Heart right ventricle (tissue), 16 donors: ENCODE measurements at regions not wholly inside any gene's neighbourhood (a gene's known extent, or its start where the extent isn't known, plus 50 kb on each side); places are given as distances from the start of the nearest gene placed in this dataset.

ENCODE experiments used
- ATAC-seq, 8 donors: fragments of 200-7000 bp; cut with Tn5 transposase; one replicate each; pipeline ENCODE4 v1.9.1; 2020; ENCODE audit warnings: mild to moderate bottlenecking in 8 of 8, moderate library complexity in 8 of 8, moderate number of reproducible peaks in 1 of 8
- DNase-seq, 2 donors: peaks; one replicate each; pipeline ENCODE4 v3.0.0-alpha.2; 2020
- H3K27ac ChIP-seq, 10 donors: fragments of 200-600 bp; sonication (generic) in 2 of 10; one replicate each; pipeline versions ENCODE4 v1.5.0 to v1.8.0; 2020 to 2022; ENCODE audit warnings: mild to moderate bottlenecking in 3 of 10
- H3K27me3 ChIP-seq, 7 donors: fragments of 200-600 bp; one replicate each; pipeline ENCODE4 v1.8.0; 2021 to 2022; ENCODE audit warnings: mild to moderate bottlenecking in 2 of 7
- H3K36me3 ChIP-seq, 9 donors: fragments of 200-600 bp; sonication (generic) in 1 of 9; one replicate each; pipeline versions ENCODE4 v1.5.0 to v1.8.0; 2020 to 2022; ENCODE audit warnings: mild to moderate bottlenecking in 2 of 9
- H3K4me1 ChIP-seq, 9 donors: fragments of 200-600 bp; sonication (generic) in 1 of 9; one replicate each; pipeline versions ENCODE4 v1.5.0 to v1.8.0; 2020 to 2022; ENCODE audit warnings: mild to moderate bottlenecking in 4 of 9
- H3K4me3 ChIP-seq, 10 donors: fragments of 200-600 bp; sonication (generic) in 2 of 10; one replicate each; pipeline versions ENCODE4 v1.5.0 to v1.8.0; 2020 to 2022; ENCODE audit warnings: mild to moderate bottlenecking in 7 of 10, moderate library complexity in 2 of 10
- H3K9me3 ChIP-seq, 11 donors: fragments of 200-600 bp in 10 of 11; sonication (generic) in 2 of 11; one replicate each; pipeline versions ENCODE4 v1.5.0 to v1.8.0; 2013 to 2022; ENCODE audit warnings: mild to moderate bottlenecking in 2 of 11, control low read depth in 1 of 11, moderate library complexity in 1 of 11
- WGBS, 2 donors: extraction: QIAGEN DNeasy Blood & Tissue Kit; methylation state at CpG; one replicate each; pipeline ENCODE4 v1.1.7; 2013; ENCODE audit warnings: inconsistent platforms in 1 of 2; 5-methylcytosine and 5-hydroxymethylcytosine counted together
- intact Hi-C, 10 donors: fragments of 100-400 bp; cut with DNase I; formaldehyde crosslinking; loops; one replicate each; pipeline versions ENCODE4 v1.11.1 to v1.14.2; 2022
- TF ChIP-seq, protein P1 (sequence below), 9 donors: fragments of 200-600 bp; sonication (generic) in 2 of 9; IDR thresholded peaks; one replicate each; pipeline versions ENCODE4 v1.5.0 to v1.8.0; 2021 to 2022; ENCODE audit warnings: antibody characterized with exemption in 9 of 9, mild to moderate bottlenecking in 5 of 9, moderate library complexity in 1 of 9
- donor health status: Arrhythmogenic right ventricular cardiomyopathy.
- donor health status: ischemic (EF 13 %, LVEDD 7.1; RV severe dilation, severe dysfunction).
- donor health status: healthy with polysubstance abuse.
- donor health status: DM: no; HTN: yes; CAD: no.
- donor health status: DM: no; HTN: no; CAD: no.
- donor health status: ischemic (EF 25% LVEDD 6.9; RV normal size, moderate dysfunction).
- donor health status: ischemic (EF 25% LVEDD 5.7; RV mildly dilated, moderate dysfunction).
- donor health status: healthy.
- donor health status: DM: yes; HTN: yes; CAD: no.
- donor health status: Ischemic cardiomyopathy.
- donor health status: ischemic (EF 35%, LVEDD 5.7; RV mildly dilated, moderate dysfunction).
- donor health status: nonischemic (EF 11% LVEDD 7.7; RV severe dilation, severe dysfunction).
- donor health status: DM: yes; HTN: yes; CAD: no.
- donor health status: PGD.
- donor health status: ischemic (EF 29% LVEDD 5.4; RV normal size, mild dysfunction).
- donor health status: nonischemic (EF 23%, LVEDD 6.1; RV moderate dilation, normal function).

DNA sequence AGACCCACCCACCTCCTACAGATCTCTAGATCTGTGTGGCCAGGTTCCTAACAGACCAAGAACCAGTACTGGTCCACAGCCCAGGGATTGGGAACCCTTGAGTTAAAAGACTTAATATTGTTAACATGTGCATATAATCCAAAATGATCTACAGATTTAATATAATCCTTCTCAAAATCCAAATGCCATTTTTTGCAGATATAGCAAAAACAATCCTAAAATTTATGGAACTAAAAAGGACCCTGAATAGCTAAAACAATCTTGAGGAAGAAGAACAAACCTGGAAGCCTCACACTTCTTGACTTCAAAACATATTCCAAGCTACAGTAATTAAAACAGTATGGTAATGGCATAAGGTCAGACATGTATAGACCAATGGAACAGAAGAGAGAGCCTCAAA lies 206.9 kb upstream of the SIX2 start:
- intact Hi-C loops = no loop called here
- peaks cover 0 to 10% (median 0%) of the 10 kb centered on the region in 11 donors for H3K9me3 ChIP-seq
- no peaks in the 10 kb centered on the region for H3K36me3 ChIP-seq
- TF ChIP-seq, protein P1, sequence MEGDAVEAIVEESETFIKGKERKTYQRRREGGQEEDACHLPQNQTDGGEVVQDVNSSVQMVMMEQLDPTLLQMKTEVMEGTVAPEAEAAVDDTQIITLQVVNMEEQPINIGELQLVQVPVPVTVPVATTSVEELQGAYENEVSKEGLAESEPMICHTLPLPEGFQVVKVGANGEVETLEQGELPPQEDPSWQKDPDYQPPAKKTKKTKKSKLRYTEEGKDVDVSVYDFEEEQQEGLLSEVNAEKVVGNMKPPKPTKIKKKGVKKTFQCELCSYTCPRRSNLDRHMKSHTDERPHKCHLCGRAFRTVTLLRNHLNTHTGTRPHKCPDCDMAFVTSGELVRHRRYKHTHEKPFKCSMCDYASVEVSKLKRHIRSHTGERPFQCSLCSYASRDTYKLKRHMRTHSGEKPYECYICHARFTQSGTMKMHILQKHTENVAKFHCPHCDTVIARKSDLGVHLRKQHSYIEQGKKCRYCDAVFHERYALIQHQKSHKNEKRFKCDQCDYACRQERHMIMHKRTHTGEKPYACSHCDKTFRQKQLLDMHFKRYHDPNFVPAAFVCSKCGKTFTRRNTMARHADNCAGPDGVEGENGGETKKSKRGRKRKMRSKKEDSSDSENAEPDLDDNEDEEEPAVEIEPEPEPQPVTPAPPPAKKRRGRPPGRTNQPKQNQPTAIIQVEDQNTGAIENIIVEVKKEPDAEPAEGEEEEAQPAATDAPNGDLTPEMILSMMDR (IDR thresholded peaks at IDR 0.05) = no peak
- H3K4me3 ChIP-seq = no peak overlapping the region
- no peak overlapping the region for H3K27ac ChIP-seq
- ATAC-seq (no peak), DNase-seq (no peak)
- peaks cover 0 to 22% (median 1%) of the 10 kb centered on the region in 7 donors for H3K27me3 ChIP-seq
- no peaks in the 10 kb centered on the region for H3K4me1 ChIP-seq

DNA sequence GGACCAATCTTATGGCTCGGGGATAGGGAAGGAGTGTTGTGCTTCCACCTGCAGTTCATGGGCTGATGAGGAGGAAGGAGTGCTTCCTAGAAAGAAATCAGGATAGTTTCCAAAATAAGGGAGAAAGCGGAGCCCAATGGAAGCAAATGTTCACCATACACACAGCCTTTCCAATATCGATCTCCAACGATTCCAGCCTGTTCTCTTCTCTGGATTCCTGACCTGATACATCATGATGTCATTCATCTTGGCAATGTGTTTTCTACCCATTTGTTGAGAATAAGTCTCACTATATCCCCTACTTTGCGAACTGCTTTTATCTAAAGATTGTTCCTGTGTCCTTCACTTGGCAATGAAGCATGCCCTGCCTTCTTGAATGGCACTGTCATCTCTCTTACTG lies 205.3 kb upstream of the SIX2 start:
- no peak for DNase-seq
- Histone ChIP-seq H3K27me3 (peaks cover 0 to 13% (median 0%) of the 10 kb centered on the region in 7 donors), H3K36me3 (no peaks in the 10 kb centered on the region), H3K9me3 (peaks cover 0 to 10% (median 0%) of the 10 kb centered on the region in 11 donors), H3K4me1 (no peaks in the 10 kb centered on the region), H3K4me3 (no peak overlapping the region), H3K27ac (no peak overlapping the region)
- TF ChIP-seq, protein P1 (IDR thresholded peaks at IDR 0.05) = no peak
- 88 to 89% methylated on average over 5 of the region's 5 CpGs for WGBS, 2 donors
- intact Hi-C loops = no loop called here
- ATAC-seq = no peak

DNA sequence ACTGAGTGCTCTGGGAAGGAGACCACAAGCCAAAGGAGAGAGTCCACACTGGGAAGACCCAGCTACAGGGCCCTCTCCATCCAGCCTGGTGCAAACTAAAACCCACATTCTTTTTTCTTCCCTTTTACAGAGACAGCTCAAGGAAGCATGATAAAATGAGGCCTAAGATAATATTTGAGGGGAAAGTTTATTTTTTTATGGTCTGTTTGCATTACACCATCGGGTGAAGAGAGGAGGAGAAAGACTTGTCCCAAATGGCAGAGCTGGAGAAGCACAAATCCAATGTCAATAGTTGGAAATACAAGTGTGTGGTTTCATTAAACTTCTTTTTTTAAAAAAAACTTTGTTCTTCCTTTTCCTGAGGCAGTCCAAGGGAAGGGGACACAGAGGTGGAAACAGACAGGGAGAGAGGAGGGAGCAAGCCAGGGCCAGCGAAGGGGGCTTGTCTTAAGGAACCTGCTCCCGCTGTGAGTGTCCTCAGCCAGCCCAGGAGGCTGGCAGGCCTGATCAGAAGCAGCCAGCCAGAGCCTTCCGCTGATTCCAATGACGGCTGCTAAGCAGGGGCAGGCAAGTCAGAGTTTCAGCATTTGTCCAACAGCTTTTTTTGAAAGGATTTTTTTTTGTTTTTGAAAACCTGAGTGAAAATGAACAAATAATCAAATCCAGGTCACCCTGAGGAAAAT lies 203.8 kb upstream of the SIX2 start:
- no peak for ATAC-seq

DNA sequence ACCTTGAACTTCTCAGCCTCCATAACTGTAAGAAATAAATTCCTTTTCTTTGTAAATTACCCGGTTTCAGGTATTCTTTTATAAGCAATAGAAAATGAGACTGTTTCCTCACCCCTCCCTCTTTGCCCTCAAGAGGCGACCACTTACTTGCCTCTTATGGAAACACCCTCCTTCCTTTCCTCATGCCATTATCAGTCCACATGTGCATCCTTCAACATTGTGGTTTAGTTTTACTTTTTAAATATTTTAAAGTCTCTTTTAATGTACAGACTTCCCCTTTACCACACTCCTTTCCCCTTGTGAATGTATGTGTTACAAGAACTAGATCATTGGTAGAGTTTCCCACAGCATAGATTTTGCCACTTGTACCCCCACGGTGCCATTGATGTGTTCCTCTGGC lies 202.4 kb upstream of the SIX2 start:
- no peak overlapping the region for H3K27ac ChIP-seq
- DNase-seq = no peak
- intact Hi-C loops = no loop called here
- no peak for ATAC-seq
- H3K27me3 ChIP-seq = peaks cover 0 to 13% (median 0%) of the 10 kb centered on the region in 7 donors
- H3K4me1 ChIP-seq = no peaks in the 10 kb centered on the region
- no peak overlapping the region for H3K4me3 ChIP-seq
- peaks cover 0 to 9% (median 0%) of the 10 kb centered on the region in 11 donors for H3K9me3 ChIP-seq
- TF ChIP-seq, protein P1 (IDR thresholded peaks at IDR 0.05) = no peak
- no peaks in the 10 kb centered on the region for H3K36me3 ChIP-seq
- 84 to 85% methylated on average over 3 of the region's 3 CpGs for WGBS, 2 donors

More for the DNA sequence above, 203.8 kb upstream of the SIX2 start:
- Histone ChIP-seq H3K36me3 (no peaks in the 10 kb centered on the region), H3K4me3 (no peak overlapping the region), H3K27ac (no peak overlapping the region), H3K27me3 (peaks cover 0 to 13% (median 0%) of the 10 kb centered on the region in 7 donors), H3K9me3 (peaks cover 0 to 10% (median 0%) of the 10 kb centered on the region in 11 donors), H3K4me1 (no peaks in the 10 kb centered on the region)
- TF ChIP-seq, protein P1 (IDR thresholded peaks at IDR 0.05) = no peak
- WGBS, 2 donors = 53 to 59% methylated on average over 5 of the region's 5 CpGs
- DNase-seq = no peak
- intact Hi-C loops = no loop called here
